Calu3 (cell line): ENCODE measurements at regions not wholly inside any gene's neighbourhood (a gene's known extent, or its start where the extent isn't known, plus 50 kb on each side); places are given as distances from the start of the nearest gene placed in this dataset.

Source experiments
- BruUV-seq: library from RNA; stranded (reverse); fragments of 400-500 nt; replicated peaks from 2 replicates; lab custom pipeline; 2021; lab: Mats Ljungman, UMichigan
- CTCF ChIA-PET: fragments of 300-600 bp; sonication (Branson Sonifier 250); formaldehyde crosslinking; loops from one replicate; lab custom pipeline; 2022; ENCODE audit warnings: antibody characterized with exemption; lab: Charles Lee
- DNase-seq: peaks from one replicate; pipeline ENCODE4 v3.0.0; 2022
- H3K27ac Mint-ChIP-seq: one replicate; pipeline ENCODE4 v1.8.0; 2022; ENCODE audit warnings: mixed read lengths; ENCODE audit not compliant: unreplicated experiment
- H3K27me3 Mint-ChIP-seq: one replicate; pipeline ENCODE4 v1.8.0; 2022; ENCODE audit warnings: mixed read lengths; ENCODE audit not compliant: unreplicated experiment
- H3K36me3 Mint-ChIP-seq: one replicate; pipeline ENCODE4 v1.8.0; 2022; ENCODE audit warnings: mild to moderate bottlenecking, moderate library complexity, mixed read lengths; ENCODE audit not compliant: insufficient read depth, unreplicated experiment
- H3K4me1 Mint-ChIP-seq: one replicate; pipeline ENCODE4 v1.8.0; 2022; ENCODE audit warnings: mild to moderate bottlenecking, low read depth, mixed read lengths; ENCODE audit not compliant: unreplicated experiment
- H3K4me3 Mint-ChIP-seq: one replicate; pipeline ENCODE4 v1.8.0; 2022; ENCODE audit warnings: mild to moderate bottlenecking, low read depth, moderate library complexity, mixed read lengths; ENCODE audit not compliant: unreplicated experiment
- H3K9me3 Mint-ChIP-seq: one replicate; pipeline ENCODE4 v1.8.0; 2022; ENCODE audit warnings: low read depth, mixed read lengths; ENCODE audit not compliant: unreplicated experiment
- intact Hi-C: fragments of 100-400 bp; cut with micrococcal nuclease; formaldehyde crosslinking; loops from one replicate; pipeline ENCODE4 v1.10.0; 2022; ENCODE audit not compliant: unreplicated experiment
- TF ChIP-seq, protein P1 (sequence below): fragments of 200-600 bp; IDR thresholded peaks from one replicate; pipeline ENCODE4 v1.8.0; 2022; ENCODE audit warnings: antibody characterized with exemption; ENCODE audit not compliant: unreplicated experiment

DNA sequence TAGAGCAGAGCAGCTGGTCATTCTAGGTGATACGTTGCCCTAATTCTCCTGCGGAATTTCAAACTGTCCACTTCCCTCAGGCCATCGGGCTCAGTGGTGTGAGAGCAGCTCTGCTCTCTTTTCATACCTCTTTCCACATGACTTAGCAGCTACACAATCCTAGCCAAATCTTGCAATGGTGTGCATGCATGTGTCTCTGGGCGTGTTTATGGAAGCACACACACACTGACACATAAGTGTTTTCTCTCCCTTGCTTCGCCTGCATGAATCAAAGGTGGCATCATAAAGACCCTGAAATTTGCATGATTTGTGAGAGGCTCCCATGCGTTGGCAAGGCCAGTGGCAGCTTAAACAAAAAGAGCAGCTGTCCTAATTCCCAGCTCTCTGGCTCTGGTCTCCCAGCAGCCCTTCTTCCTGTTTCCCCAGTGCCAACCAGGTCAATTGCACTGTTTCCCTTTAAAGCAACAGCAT lies 1189.5 kb downstream of the GATA3 start:
- CTCF ChIA-PET = no interaction called here
- peaks cover 2% of the 10 kb centered on the region for H3K9me3 Mint-ChIP-seq
- no peaks in the 10 kb centered on the region for H3K27me3 Mint-ChIP-seq
- H3K4me3 Mint-ChIP-seq = no peak overlapping the region
- BruUV-seq = no TSS peak
- H3K4me1 Mint-ChIP-seq = peaks cover 7% of the 10 kb centered on the region
- H3K27ac Mint-ChIP-seq = no peak overlapping the region
- intact Hi-C loops = no loop called here
- TF ChIP-seq, protein P1, sequence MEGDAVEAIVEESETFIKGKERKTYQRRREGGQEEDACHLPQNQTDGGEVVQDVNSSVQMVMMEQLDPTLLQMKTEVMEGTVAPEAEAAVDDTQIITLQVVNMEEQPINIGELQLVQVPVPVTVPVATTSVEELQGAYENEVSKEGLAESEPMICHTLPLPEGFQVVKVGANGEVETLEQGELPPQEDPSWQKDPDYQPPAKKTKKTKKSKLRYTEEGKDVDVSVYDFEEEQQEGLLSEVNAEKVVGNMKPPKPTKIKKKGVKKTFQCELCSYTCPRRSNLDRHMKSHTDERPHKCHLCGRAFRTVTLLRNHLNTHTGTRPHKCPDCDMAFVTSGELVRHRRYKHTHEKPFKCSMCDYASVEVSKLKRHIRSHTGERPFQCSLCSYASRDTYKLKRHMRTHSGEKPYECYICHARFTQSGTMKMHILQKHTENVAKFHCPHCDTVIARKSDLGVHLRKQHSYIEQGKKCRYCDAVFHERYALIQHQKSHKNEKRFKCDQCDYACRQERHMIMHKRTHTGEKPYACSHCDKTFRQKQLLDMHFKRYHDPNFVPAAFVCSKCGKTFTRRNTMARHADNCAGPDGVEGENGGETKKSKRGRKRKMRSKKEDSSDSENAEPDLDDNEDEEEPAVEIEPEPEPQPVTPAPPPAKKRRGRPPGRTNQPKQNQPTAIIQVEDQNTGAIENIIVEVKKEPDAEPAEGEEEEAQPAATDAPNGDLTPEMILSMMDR = no peak
- no peaks in the 10 kb centered on the region for H3K36me3 Mint-ChIP-seq
- DNase-seq = no peak

DNA sequence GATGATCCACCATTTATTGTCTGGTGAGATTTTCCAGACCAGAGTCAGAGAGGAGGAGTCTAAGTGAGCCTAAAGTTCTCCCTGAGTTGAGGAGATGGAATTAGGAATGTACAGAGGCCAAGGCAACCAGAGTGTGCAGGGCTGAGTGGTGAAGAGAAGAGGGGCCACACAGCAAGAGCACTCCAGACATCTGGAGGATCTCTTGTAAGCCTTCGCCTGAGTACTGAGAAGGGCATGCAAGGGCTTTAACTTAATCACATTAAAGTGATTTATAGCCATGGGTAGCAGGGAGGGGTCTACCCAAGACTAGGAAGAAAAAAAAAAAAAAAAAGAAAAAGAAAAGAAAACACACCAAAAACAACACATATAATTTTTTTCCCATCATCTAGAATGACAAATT lies 1190.4 kb downstream of the GATA3 start:
- no peak overlapping the region for H3K4me3 Mint-ChIP-seq
- H3K36me3 Mint-ChIP-seq = no peaks in the 10 kb centered on the region
- no peak for DNase-seq
- no TSS peak for BruUV-seq
- CTCF ChIA-PET = no interaction called here
- H3K9me3 Mint-ChIP-seq = peaks cover 2% of the 10 kb centered on the region
- TF ChIP-seq, protein P1 = no peak
- no peaks in the 10 kb centered on the region for H3K4me1 Mint-ChIP-seq
- H3K27ac Mint-ChIP-seq = no peak overlapping the region
- intact Hi-C loops = no loop called here
- no peaks in the 10 kb centered on the region for H3K27me3 Mint-ChIP-seq

DNA sequence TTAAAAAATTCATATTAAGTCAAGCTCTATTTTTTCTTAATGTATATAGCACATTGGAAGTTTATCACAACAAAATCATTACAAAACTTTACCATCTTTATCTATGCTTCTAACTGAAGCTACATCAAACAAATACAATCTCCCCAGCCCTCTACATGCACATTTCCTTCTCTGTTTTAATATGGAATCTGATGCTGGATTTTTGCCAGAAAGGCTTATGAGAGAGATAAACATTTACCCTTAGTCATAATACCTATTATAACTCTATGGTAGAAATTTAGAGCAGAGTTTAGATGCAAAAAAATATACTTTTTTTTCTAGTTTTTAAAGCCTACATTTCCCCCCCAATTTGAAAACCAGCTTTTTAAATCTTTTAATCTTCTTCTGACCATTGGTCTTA lies 1198.6 kb downstream of the GATA3 start:
- Mint-ChIP-seq H3K4me1 (peaks cover 18% of the 10 kb centered on the region), H3K27me3 (no peaks in the 10 kb centered on the region), H3K9me3 (peaks cover 9% of the 10 kb centered on the region), H3K36me3 (no peaks in the 10 kb centered on the region), H3K27ac (no peak overlapping the region), H3K4me3 (no peak overlapping the region)
- no peak for DNase-seq
- CTCF ChIA-PET = interaction anchor here (1.0 kb wide), 1 partner anchor 11 kb away, joined by 3 read pairs; no protein-coding TSS in a partner anchor
- no TSS peak for BruUV-seq
- intact Hi-C loops = no loop called here
- TF ChIP-seq, protein P1 = no peak

DNA sequence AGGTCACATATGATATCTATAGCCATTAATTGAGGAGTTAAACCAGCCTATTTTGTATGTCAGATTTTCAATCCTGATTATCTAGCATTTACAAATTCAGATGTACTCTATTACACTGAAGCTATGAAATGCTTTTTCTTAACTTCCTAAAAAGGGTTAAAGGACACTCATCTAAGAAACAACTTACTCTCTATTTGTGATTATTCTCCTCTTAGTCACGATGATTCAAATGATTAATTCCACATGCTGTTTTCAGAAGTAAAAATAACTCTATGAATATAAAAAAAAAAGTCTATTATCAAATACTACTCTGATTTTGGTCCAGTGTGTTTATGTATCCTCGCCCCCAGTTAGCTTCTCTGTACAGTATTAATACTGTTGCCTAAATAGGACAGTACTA lies 1199.9 kb downstream of the GATA3 start:
- H3K4me3 Mint-ChIP-seq = no peak overlapping the region
- BruUV-seq = no TSS peak
- H3K9me3 Mint-ChIP-seq = peaks cover 7% of the 10 kb centered on the region
- no peak for DNase-seq
- intact Hi-C loops = no loop called here
- peaks cover 18% of the 10 kb centered on the region for H3K4me1 Mint-ChIP-seq
- H3K27me3 Mint-ChIP-seq = no peaks in the 10 kb centered on the region
- no peak overlapping the region for H3K27ac Mint-ChIP-seq
- TF ChIP-seq, protein P1 = no peak
- CTCF ChIA-PET = no interaction called here
- no peaks in the 10 kb centered on the region for H3K36me3 Mint-ChIP-seq
